SK-MEL-5 (cell line): ENCODE measurements at regions not wholly inside any gene's neighbourhood (a gene's known extent, or its start where the extent isn't known, plus 50 kb on each side); places are given as distances from the start of the nearest gene placed in this dataset.
A peak's percentile ranks its signal among the peaks of the same experiment; 100 is the strongest.

Source experiments
- DNase-seq: peaks from one replicate; pipeline ENCODE4 v3.0.0-alpha.2; 2016; ENCODE audit warnings: low read depth, low spot score
- in situ Hi-C: cut with HindIII; loops from 2 replicates; pipeline ENCODE4 v1.10.0; 2016; ENCODE audit warnings: low sequenced_read_pairs, high pct_unique_total_duplicates, low pct_unique_long_range_greater_than_20kb

DNA sequence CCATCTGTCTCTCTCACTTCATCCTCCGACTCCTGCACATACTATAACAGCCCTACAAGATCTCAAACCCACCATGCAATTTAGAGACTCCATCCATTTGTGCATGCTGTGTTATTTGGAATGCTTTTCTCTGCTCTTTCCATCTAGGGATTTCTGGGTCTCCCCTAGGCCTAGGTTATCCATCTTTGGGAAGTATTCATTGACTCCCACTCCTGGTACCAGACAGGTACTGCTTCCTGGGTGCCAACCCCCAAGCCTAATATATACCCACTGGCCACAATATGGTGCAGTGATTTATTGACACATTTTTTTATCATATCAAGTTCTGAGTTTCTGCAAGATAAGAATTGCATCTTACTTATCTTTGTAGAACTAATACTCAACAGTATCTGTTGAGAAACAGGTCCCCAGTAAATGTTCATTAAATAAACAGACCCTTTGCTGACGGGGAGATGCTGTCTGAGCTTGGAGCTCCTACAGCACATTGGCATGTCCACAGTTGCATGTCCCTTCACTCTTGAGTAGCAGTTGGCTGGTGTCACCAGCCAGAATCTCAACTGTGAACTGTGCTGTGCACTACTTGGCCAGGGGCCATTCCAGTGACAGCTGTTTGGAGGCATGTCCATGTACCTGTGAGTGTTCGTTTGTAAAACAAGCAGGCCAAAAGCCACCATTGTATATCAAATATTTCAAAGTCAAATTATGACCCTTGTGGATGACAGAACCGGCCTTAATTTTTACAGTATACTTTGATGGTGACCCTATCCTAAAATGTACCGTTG is 223.3 kb upstream of the NFE2L3 start:
- no peak for DNase-seq
- in situ Hi-C loops: no loop called here

DNA sequence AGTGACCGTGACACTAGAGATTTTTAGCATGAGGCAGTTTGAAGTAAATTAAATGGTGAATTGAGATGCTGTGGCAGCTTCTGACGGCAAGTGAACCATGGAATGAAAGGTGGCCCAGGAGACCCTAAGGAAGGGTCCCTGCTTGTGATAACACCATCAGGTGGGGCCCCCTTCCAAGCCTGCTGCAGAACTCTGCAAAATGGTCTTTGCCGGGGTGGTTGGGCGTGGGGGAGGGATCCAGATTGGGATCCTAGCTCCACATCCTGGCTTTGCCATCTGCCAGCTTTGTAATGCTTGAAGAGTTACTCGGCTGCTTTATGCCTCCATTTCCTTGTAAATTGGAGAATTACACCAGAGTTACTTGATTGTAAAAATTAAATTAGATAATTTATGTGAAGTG is 222.6 kb upstream of the NFE2L3 start:
- no peak for DNase-seq
- in situ Hi-C loops: no loop called here

DNA sequence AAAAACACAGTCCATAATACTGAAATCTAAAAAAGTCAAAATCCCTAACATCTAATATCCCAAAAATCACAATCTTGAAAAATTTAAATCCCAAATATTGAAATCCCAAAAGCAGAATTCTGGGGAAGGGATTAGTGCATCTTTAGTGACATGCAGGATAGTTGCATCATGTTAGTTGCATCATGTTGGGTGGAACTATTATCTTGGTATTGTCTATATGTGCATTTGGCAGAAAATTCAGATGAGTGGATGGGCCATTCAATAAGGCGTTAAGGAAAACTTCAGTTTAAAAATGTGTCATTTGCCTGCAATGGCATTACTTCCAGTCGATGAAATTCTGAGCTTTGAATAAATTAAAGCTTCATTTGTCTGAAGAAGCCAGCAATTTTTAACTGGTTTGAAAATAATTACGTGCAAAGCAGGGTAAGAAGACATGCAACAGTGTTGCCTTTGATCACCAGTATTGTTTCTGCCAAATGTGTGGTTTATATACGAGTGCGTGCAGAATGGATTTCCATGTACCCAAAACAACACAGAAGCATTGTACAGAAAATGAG is 221.4 kb upstream of the NFE2L3 start:
- in situ Hi-C loops: no loop called here

DNA sequence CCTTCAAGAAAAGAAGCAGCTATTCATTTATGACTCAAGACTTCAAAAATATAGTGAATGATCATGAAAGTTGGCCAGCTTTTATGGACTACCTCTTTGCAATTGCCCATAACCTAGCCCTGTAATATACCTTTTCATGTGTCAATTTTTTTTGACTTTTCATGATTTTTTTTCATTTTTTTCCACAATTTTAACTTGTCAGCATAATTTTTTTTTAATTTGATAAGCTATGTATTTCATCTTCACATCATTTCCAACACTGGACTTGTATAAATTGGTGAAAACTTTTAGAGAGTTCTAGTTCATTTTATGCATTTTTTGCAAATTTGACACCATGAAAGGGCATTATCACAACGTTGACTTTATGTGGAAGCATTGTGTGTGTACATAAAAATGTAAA is 220.8 kb upstream of the NFE2L3 start:
- in situ Hi-C loops: no loop called here
- no peak for DNase-seq

More for the DNA sequence above, 221.4 kb upstream of the NFE2L3 start:
- no peak for DNase-seq

DNA sequence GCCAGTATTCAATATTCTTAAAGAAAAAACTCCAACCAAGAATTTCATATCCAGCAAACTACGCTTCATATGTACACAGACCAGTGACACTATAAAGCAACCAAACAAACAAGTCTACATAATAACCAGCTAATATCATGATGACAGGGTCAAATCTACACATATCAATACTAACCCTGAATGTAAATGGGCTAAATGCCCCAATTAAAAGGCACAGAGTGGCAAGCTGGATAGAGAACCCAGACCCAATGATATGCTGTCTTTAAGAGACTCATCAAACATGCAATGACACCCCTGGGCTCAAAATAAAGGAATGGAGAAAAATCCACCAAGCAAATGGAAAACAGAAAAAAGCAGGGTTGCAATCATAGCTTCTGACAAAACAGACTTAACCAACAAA is 218.1 kb upstream of the NFE2L3 start:
- in situ Hi-C loops: no loop called here
- no peak for DNase-seq

DNA sequence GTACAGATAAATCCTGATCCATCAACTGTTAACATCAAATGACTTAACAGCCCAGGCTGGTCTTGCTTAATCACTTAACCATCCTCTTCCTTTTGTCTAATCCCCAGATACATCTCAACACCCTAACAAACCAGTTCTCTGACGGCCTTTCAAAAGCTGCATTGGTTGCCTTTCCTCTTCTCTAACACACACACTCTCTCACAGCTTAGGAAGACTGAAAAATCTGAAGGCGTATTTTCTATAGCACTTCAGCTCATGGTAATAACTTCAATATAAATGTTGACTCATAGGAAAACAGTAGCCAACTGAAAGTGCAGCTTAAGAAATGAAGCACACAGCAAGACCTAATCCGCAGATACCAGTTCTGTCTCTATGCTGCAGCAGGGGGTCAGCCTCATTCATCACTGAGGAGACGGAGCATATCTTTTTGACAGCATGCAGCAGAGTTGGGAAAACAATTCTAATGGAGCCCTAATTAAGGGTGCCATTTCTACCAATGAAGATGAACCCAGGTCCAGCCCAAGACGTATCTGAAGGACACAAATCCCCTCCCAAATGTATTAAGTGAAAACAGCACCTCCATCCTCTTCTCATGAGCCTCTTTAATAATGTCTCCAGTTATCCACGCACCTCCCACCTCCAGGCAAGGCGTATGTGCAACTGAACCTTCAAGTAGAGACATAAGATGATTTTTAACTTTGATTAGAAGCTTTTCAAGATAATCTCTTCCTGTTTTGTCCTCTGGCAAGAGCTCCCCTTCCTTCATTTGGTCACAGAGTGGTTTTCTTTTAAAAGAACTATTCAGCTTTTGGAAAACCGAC is 211.7 kb upstream of the NFE2L3 start:
- DNase-seq: no peak
- in situ Hi-C loops: no loop called here

DNA sequence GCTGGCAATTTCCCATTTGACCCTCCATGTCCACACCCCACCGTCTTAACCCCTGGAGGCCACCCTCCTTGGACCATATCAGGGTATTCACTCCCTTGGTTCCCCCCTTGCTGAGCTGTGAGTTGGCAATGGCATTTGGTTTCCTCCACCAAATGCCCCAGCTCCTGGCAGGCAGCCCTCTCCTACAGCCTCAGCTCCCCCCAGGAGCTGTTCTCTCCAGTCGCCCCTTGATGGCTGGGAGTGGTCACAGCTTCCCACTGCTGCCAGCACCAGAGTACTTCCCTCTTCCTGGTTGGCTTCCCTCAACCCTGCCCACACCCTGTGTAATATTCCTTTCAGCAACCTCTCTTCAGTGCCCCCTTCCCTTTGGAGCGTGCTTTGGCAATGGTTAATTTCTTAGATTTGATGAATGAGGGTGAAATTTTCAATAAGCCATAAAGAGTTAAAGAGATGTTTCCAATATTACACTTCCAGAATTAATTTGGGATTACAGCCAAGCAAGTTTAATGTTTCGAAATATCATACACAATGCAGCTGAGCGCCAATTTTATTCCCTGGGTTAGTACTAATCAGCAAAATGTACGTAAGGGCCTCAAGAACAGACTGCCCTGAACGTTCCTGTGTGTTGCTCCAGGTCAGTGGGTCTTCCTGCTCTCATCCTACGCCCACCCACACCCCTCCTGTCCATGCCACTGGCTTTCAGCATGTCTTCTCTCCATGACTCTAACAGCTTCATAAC is 207.1 kb upstream of the NFE2L3 start:
- DNase-seq: no peak
- in situ Hi-C loops: no loop called here

DNA sequence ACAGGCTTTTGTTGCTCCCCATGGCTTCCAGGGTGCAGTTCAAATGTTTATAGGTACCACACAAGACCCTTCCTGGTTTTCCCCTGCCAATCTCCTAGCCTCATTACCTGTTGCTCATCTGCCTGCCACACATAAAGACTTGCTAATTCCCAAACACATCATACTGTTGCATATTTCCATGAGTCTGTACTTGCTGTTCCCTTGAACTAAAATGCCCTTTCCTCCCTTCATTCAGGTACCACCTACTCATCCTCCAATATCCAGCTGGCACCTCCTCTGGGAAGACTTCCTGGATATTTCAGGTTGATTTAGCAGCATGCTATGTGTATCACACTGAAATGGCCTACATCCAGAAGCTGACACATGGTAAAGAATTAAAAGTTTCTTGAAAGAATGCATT is 206.4 kb upstream of the NFE2L3 start:
- no peak for DNase-seq
- in situ Hi-C loops: no loop called here

DNA sequence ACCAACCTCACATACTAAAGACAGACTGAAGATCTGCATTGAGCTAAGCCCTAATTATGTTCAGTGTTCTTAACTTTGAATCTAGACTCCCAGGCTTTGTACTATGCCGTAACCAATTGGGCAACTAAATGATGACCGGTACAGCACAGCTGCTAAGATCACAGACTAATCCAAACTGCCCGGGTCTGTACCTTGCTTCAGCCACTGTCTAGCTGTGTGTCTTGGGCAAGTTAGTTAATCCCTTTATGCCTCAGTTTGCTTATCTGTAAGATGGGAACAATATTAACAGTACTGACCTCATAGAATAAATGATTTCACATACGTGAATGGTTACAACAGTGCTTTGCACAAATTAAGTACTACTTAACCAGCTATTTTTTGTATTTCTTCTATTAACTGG is 205.8 kb upstream of the NFE2L3 start:
- DNase-seq: no peak
- in situ Hi-C loops: no loop called here

DNA sequence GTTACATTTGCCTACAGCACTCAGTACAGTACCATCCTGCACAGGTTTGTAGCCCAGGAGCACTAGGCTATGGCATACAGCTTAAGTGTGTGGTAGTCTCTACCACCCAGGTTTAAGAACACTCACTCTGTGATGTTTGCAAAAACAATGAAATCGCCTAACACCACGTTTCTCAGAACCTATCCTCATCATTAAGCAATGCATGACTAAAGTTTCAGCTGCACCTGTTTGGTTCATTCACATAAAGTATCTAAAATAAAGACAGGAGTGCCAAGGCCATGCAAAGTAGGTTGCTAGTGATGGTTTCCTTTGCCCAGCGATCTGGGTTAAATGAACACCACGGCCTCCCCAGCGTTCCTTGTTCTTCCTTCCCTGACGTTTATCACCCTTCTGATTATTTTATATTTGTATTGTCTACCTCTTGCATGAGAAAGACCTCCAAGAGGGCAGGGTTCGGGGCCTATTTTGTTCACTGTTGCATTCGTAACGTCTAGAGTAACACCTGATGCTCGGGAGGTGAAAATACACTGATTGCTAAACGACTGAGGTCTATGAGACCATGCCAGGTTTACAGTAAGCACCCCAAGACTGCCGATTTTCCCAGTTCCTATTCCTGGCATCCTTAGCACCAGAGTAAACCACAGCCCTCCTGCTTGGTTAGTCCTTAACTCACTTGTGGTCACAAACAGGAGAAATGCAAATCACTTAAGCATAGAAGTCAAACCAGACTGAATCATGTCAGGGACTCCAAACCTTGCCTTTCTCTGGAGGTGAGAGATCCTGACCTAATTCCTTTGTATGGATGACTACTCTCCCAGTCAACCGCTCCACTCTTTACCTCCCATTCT is 204.1 kb upstream of the NFE2L3 start:
- in situ Hi-C loops: no loop called here

DNA sequence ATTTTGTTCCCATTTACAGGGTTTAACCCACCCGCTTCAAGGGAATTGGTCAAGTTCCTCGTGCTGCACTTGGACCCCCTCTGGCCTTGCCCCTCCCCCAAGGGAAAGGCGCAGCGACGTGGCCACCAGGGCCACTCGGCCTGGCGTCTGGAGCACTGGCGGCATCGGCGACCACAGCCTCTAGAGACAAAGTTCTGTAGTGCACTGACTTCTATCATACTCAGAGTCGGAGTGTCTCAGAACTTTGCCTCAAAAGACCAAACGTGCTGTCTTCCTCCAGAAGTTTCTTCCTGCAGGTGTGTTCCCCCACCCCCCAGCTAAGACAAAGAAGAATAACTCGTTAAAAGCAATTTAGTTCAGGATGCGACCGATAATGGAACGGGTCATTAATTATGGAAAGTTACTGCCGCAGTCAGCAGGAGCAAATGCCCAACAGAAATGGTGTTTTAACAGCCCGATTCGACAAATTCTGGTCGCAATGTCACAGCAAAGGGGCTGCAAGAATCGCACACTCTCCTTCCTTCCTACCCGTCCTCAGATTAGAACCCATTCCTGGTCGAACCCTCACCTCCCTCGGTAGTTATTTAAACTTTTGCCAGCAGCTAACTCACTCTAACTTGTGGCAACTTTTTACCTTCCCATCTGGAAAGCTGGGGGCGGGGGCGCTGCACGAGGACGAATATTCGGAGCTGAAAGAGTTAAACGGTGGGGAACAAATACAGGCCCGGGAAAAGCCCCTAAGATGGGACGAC is 202.1 kb upstream of the NFE2L3 start:
- in situ Hi-C loops: no loop called here
- DNase-seq: no peak

More for the DNA sequence above, 204.1 kb upstream of the NFE2L3 start:
- DNase-seq: no peak

DNA sequence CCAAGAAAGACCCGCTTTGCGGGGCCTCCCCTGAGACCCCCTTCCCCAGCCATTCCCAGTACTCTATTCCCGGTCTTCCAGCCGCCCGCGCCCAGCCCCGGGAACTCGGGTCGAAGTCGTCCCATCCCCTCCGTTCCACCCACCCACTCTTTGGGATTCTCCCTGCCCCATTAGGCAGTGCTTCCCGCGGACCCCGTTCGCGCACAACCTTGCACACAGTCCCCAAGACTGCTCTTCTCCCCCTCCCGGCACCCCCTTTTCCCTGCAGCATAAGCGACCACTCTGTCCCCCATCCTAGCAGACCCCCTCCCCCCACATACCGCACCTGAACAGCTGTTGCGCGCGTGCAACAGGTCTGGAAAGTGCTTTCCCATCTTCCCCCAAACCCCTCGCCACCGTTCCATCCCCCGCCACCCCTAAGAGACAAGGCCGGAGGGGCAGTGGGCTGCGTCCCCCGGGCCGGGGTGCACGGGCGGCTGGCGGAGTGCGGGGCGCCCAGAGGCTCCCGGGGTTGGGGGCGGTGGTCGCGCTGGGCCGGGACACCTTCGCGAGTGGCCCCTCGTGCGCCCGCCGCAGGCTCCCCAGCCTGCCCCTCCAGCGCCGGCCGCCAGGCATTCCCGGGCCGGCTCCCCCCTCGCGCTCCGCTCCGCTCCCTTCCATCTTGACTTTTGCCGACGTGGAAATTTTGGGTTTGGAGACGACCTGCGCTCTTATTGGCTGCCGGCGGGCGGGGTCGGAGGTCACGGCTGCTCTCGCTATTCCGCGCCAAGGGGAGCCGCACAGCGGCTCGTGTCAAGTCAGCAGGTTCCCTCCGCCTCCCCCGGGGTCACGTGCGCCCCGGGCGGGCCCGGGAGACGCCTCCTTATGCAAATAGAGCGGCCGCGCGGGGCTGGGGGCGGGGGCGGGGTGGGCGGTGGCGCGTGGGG is 201.2 kb upstream of the NFE2L3 start:
- DNase-seq: peak; percentile 92
- in situ Hi-C loops: no loop called here

DNA sequence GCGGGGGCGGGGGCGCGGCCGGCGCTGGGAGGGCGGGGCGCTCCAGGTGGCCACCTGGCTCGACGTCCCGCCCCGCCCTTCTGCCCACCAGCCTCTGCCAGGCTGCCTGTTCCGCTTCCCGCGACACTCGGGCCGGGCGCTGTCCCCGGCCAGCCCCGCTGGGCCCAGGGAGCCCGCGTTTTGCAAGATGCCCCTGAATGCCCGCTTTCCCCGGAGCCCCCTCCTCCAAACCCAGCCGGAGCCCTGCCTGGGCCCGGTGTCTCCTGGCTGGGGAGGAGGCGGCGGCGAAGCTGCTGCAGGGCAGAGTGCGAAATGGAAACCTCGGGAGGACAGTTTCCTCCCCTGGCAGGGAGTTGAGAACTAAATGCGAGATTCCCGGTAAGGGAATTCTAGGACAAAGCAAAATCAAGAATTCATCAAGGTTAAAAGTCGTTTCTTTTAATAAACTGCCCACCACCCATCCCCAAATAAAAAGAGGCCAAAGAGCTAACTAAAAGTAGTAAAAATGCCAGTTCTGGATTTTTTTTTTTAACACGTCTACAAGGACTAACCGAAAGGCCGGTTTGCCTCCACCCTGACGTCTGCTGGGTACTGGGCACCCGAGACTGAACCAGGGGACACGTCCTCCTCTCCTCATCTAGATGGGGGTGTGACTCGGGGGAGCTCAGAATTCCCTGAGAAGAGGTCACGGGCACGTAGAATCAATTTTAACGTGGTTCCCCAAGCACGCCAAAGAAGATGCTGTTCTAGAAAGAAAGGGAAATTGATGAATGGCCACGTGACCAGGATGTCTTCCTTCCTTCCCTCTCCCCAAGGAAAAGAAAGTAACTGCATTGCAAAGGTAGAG is 200.4 kb upstream of the NFE2L3 start:
- no peak for DNase-seq
- in situ Hi-C loops: no loop called here

DNA sequence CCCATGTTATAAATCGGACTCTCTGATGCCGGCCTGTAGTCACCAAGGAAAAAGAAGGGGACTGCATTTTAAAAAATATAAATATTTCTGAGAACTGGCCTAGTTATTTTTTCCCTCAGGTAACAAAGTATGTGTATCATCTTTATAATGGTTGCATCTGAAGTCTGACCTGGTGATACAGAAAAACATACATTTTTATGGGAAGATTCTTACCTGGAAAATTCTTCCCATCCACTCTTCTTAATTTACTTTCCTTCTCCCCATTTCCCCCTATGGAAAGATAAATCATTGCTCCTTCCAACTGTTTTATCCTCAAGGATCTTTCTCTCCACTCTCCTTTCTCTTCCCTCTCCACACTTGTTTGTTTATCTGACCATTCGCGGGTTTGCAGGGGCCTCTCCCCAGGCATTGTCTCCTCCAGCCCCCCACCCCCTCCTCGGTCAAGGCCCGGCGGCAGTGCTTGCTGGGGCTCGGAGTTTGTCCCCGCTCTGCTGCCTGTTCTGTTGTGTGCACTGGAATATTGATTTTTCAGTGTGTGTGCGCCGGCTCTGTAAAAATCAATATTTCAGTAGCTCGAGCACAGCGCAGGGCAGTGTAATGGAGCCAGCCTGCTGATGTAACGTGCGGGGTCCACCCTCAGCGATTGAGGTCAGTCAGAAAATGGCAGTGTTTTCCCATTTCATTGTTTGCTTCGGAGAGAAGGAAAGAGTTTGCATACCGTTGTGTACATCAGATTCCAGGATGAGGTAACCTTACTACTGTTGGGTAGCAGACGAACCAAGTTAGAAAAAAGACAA is 199.5 kb upstream of the NFE2L3 start:
- DNase-seq: no peak
- in situ Hi-C loops: no loop called here
